ENCODE measurements at regions not wholly inside any gene's neighbourhood (a gene's known extent, or its start where the extent isn't known, plus 50 kb on each side); places are given as distances from the start of the nearest gene placed in this dataset.
A peak's percentile ranks its signal among the peaks of the same experiment; 100 is the strongest.
"Not testable (repeated sequence)": the region's sequence is repeated elsewhere in the genome, so short reads cannot be mapped to it uniquely, and the experiment has no call there.

- no peak for DNase-seq
Measured at GRCh38 chr17:78305801-78306200, 54.1 kb downstream of the SOCS3 start.

GRCh38 chr17:78304549-78305037, 55.3 kb downstream of the SOCS3 start:
- DNase-seq: no peak

- DNase-seq: no peak
Measured at GRCh38 chr17:78302478-78302877, 57.4 kb downstream of the SOCS3 start.

GRCh38 chr17:78301821-78302213, 58.1 kb downstream of the SOCS3 start:
- DNase-seq: no peak

GRCh38 chr17:78300962-78301820, 58.7 kb downstream of the SOCS3 start:
- DNase-seq: no peak

- no peak for DNase-seq
Measured at GRCh38 chr17:78299049-78299448, 60.8 kb downstream of the SOCS3 start.

GRCh38 chr17:78294776-78295175, 63.3 kb downstream of the TMEM235 start:
- DNase-seq: peak; percentile 17

GRCh38 chr17:78294356-78294755, 62.9 kb downstream of the TMEM235 start:
- DNase-seq: no peak

- not testable (repeated sequence) for DNase-seq
Measured at GRCh38 chr17:78293151-78293550, 61.7 kb downstream of the TMEM235 start.

- peak; percentile 6 for DNase-seq
Measured at GRCh38 chr17:78291944-78292910, 60.8 kb downstream of the TMEM235 start.

- DNase-seq: no peak
Measured at GRCh38 chr17:78290721-78291120, 59.3 kb downstream of the TMEM235 start.

Data from DMS79 treated with DMSO at 0.1 percent for 48 hours (cell line).